ENCODE measurements at regions not wholly inside any gene's neighbourhood (a gene's known extent, or its start where the extent isn't known, plus 50 kb on each side); places are given as distances from the start of the nearest gene placed in this dataset.

- no peak for TF ChIP-seq GATA2 (IDR thresholded peaks at IDR 0.05; ENCODE audit: low read depth, low read length)
- TF ChIP-seq GATA3 (IDR thresholded peaks at IDR 0.05; ENCODE audit: low read depth, low read length), result no peak
Measured at GRCh38 chr13:30129411-30129810, 177.9 kb downstream of the KATNAL1 start.
